ENCODE measurements at regions not wholly inside any gene's neighbourhood (a gene's known extent, or its start where the extent isn't known, plus 50 kb on each side); places are given as distances from the start of the nearest gene placed in this dataset.
A peak's percentile ranks its signal among the peaks of the same experiment; 100 is the strongest.

DNA sequence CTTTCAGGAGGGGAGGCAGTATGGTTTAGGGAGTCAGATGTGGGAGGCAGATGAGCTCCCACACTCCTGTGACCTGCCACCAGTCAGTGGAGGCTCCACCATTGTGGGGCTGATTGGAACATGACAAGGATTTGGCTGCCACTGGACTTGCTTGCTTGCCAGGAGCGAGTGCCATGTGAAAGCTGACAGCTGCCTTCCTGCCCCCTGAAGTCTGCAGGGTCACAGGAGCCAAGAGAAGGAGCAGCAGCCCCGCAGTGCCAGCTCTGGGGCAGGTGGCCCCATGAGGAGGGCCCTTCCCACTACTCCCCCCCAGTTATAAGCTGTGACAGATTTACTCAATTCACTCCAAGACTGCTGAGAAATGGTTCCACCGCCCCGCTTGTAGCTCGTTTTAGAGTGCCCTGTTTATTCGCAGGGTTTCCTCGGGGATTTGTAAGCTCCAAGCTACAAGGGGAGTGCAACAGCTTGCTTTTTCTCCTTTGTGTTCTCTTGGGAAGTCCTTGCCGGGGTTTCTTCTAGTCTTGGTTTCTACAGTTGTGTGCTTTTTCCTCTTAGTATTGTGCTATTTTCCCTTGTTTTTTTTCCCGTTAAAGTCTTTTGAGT is 414.3 kb downstream of the MEIS1 start:
- Mint-ChIP-seq H3K4me3 (no peak overlapping the region), H3K27ac (no peak overlapping the region), H3K27me3 (ENCODE audit: insufficient read depth) (peaks cover 4% of the 10 kb centered on the region), H3K9me3 (no peaks in the 10 kb centered on the region), H3K4me1 (peaks cover 11% of the 10 kb centered on the region), H3K36me3 (ENCODE audit: low read depth) (no peaks in the 10 kb centered on the region)
- TF ChIP-seq, protein P1, sequence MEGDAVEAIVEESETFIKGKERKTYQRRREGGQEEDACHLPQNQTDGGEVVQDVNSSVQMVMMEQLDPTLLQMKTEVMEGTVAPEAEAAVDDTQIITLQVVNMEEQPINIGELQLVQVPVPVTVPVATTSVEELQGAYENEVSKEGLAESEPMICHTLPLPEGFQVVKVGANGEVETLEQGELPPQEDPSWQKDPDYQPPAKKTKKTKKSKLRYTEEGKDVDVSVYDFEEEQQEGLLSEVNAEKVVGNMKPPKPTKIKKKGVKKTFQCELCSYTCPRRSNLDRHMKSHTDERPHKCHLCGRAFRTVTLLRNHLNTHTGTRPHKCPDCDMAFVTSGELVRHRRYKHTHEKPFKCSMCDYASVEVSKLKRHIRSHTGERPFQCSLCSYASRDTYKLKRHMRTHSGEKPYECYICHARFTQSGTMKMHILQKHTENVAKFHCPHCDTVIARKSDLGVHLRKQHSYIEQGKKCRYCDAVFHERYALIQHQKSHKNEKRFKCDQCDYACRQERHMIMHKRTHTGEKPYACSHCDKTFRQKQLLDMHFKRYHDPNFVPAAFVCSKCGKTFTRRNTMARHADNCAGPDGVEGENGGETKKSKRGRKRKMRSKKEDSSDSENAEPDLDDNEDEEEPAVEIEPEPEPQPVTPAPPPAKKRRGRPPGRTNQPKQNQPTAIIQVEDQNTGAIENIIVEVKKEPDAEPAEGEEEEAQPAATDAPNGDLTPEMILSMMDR (conservative IDR thresholded peaks at IDR 0.05) = no peak
- no peaks in the 10 kb centered on the region for H3K27me3 ChIP-seq (ENCODE audit: control insufficient read depth, insufficient read depth, low read length, poor library complexity, severe bottlenecking)
- no peak for DNase-seq
- H3K36me3 ChIP-seq (ENCODE audit: control insufficient read depth, insufficient read depth, low read length) = no peaks in the 10 kb centered on the region
- H3K4me3 ChIP-seq (ENCODE audit: low read length) = no peak overlapping the region
- no peaks in the 10 kb centered on the region for H3K9me3 ChIP-seq (ENCODE audit: control insufficient read depth, low read length)
- H3K9ac ChIP-seq (ENCODE audit: extremely low read depth, low read length, poor library complexity, severe bottlenecking) = no peak overlapping the region
- WGBS, 2 experiments (ENCODE audit: insufficient coverage in 1 of 2, insufficient read length in 1 of 2) = 91 to 93% methylated on average over 6 to 9 of the region's 9 CpGs
- peaks cover 4% of the 10 kb centered on the region for H3K4me1 ChIP-seq (ENCODE audit: control insufficient read depth, insufficient read depth, low read length)
- H3K27ac ChIP-seq (ENCODE audit: low read depth, low read length) = peak overlapping the region; percentile 33

DNA sequence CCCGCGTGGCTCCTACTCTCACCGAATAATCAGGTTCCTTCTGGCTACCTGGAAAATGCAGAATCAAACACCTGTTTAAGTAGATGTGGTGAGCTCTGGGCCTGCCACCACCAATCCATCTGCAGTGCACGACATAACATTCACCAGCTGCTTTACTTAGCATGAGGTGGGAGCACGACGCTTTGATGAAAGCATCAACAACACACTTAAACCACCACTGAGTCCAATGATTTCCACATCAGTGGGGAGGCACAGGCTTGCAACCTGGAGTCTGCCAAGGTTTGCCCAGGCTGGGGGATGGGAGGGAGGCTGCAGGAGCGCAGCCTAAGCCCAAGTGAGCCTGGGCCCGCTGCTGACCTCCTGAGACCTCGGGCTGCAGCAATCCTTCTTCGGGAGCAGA is 415.5 kb downstream of the MEIS1 start:
- Mint-ChIP-seq H3K4me1 (peaks cover 11% of the 10 kb centered on the region), H3K9me3 (no peaks in the 10 kb centered on the region), H3K27ac (no peak overlapping the region), H3K4me3 (no peak overlapping the region), H3K36me3 (ENCODE audit: low read depth) (no peaks in the 10 kb centered on the region), H3K27me3 (ENCODE audit: insufficient read depth) (peaks cover 7% of the 10 kb centered on the region)
- Histone ChIP-seq H3K4me1 (ENCODE audit: control insufficient read depth, insufficient read depth, low read length) (peaks cover 4% of the 10 kb centered on the region), H3K4me3 (ENCODE audit: low read length) (no peak overlapping the region), H3K9ac (ENCODE audit: extremely low read depth, low read length, poor library complexity, severe bottlenecking) (no peak overlapping the region), H3K27me3 (ENCODE audit: control insufficient read depth, insufficient read depth, low read length, poor library complexity, severe bottlenecking) (peaks cover 6% of the 10 kb centered on the region), H3K27ac (ENCODE audit: low read depth, low read length) (no peak overlapping the region), H3K36me3 (ENCODE audit: control insufficient read depth, insufficient read depth, low read length) (no peaks in the 10 kb centered on the region), H3K9me3 (ENCODE audit: control insufficient read depth, low read length) (no peaks in the 10 kb centered on the region)
- DNase-seq = no peak
- TF ChIP-seq, protein P1 (conservative IDR thresholded peaks at IDR 0.05) = no peak
- 75 to 88% methylated on average over 4 to 10 of the region's 10 CpGs for WGBS, 2 experiments (ENCODE audit: insufficient coverage in 1 of 2, insufficient read length in 1 of 2)

DNA sequence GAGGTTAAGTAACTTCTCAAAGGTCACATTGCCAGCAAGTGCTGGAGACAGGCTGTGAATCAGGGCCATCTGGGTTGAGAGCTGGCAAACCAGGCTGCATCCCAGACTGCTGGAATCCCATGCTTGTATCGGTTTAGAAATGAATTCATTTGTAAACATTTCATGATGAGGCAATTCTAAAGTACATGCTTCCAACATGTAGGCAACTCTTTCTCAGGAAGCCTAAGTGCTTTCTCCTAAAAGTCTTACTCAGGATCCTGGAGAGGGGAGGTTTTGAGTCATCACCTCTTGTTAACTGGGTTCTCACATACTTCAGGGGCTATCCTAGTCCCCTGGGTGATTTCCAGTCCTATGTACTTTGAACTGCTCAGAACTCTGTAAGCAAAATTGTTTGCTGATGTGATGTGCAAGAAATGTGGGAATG is 416.5 kb downstream of the MEIS1 start:
- no peaks in the 10 kb centered on the region for H3K9me3 Mint-ChIP-seq

More for the DNA sequence above, 416.5 kb downstream of the MEIS1 start:
- 78 to 83% methylated on average over 1 of the region's 1 CpG for WGBS, 2 experiments (ENCODE audit: insufficient coverage in 1 of 2, insufficient read length in 1 of 2)
- Mint-ChIP-seq H3K36me3 (ENCODE audit: low read depth) (no peaks in the 10 kb centered on the region), H3K4me3 (no peak overlapping the region), H3K4me1 (peaks cover 11% of the 10 kb centered on the region), H3K27ac (no peak overlapping the region), H3K27me3 (ENCODE audit: insufficient read depth) (peaks cover 12% of the 10 kb centered on the region)
- peaks cover 6% of the 10 kb centered on the region for H3K27me3 ChIP-seq (ENCODE audit: control insufficient read depth, insufficient read depth, low read length, poor library complexity, severe bottlenecking)
- H3K36me3 ChIP-seq (ENCODE audit: control insufficient read depth, insufficient read depth, low read length) = no peaks in the 10 kb centered on the region
- TF ChIP-seq, protein P1 (conservative IDR thresholded peaks at IDR 0.05) = no peak
- H3K9me3 ChIP-seq (ENCODE audit: control insufficient read depth, low read length) = no peaks in the 10 kb centered on the region
- no peak overlapping the region for H3K27ac ChIP-seq (ENCODE audit: low read depth, low read length)
- DNase-seq = no peak
- no peak overlapping the region for H3K4me3 ChIP-seq (ENCODE audit: low read length)
- peaks cover 4% of the 10 kb centered on the region for H3K4me1 ChIP-seq (ENCODE audit: control insufficient read depth, insufficient read depth, low read length)
- H3K9ac ChIP-seq (ENCODE audit: extremely low read depth, low read length, poor library complexity, severe bottlenecking) = no peak overlapping the region
